ENCODE measurements at regions not wholly inside any gene's neighbourhood (a gene's known extent, or its start where the extent isn't known, plus 50 kb on each side); places are given as distances from the start of the nearest gene placed in this dataset.
"Not testable (repeated sequence)": the region's sequence is repeated elsewhere in the genome, so short reads cannot be mapped to it uniquely, and the experiment has no call there.

DNA sequence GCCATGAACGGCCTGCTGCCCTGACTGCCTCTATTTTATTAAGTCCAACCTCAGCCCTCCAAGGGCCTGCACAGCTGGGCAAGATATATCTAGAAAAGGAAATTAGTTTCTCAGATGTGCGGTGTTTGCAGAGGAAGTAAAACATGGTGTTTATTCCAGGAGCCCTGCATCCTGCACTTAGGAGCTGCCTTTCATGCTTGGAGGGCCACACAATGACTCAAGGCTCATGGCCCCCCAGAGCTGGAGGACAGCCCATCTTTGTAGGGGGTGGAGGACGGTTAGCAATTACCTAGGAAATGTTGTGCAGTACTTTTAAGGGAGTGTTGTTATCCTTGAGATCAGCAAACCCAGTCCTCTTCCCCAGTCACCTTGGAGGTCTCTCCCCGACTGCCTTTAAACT lies 80.5 kb downstream of the COPRS start:
- Histone ChIP-seq H2AFZ (no peak overlapping the region), H3K79me2 (no peaks in the 10 kb centered on the region), H3K9me2 (replicated peaks; ENCODE audit: insufficient read depth) (no peaks in the 10 kb centered on the region), H3K4me2 (no peak overlapping the region), H3K36me3 (replicated peaks; ENCODE audit: insufficient read depth, low read depth) (no peaks in the 10 kb centered on the region), H3K27me3 (no peaks in the 10 kb centered on the region), H3K27ac (no peak overlapping the region), H3K4me1 (ENCODE audit: insufficient read depth) (no peaks in the 10 kb centered on the region), H3K9me3 (ENCODE audit: low read depth) (no peaks in the 10 kb centered on the region), H4K20me1 (ENCODE audit: insufficient read depth, poor library complexity, severe bottlenecking) (no peaks in the 10 kb centered on the region), H3K4me3 (no peak overlapping the region)
- WGBS (ENCODE audit: low lambda C conversion rate, missing lambda C conversion rate) = 64% methylated on average over 4 of the region's 4 CpGs
- no peak for DNase-seq (ENCODE audit: low spot score)
- TF ChIP-seq EZH2phosphoT487 (IDR thresholded peaks at IDR 0.05; ENCODE audit: low read depth, severe bottlenecking, unreplicated experiment) (no peak), EZH2 (IDR thresholded peaks at IDR 0.05; ENCODE audit: borderline replicate concordance) (no peak), CTCF (IDR thresholded peaks at IDR 0.05; ENCODE audit: poor library complexity) (no peak)

- H3K4me3 ChIP-seq; H3K4me2 ChIP-seq; H2AFZ ChIP-seq; H3K4me1 ChIP-seq (ENCODE audit: insufficient read depth); H3K9me3 ChIP-seq (ENCODE audit: low read depth); H3K27me3 ChIP-seq; H3K36me3 ChIP-seq (replicated peaks; ENCODE audit: insufficient read depth, low read depth); H3K27ac ChIP-seq; H3K9me2 ChIP-seq (replicated peaks; ENCODE audit: insufficient read depth); H3K79me2 ChIP-seq; DNase-seq (ENCODE audit: low spot score); H4K20me1 ChIP-seq (ENCODE audit: insufficient read depth, poor library complexity, severe bottlenecking): not testable (repeated sequence)
- WGBS (ENCODE audit: low lambda C conversion rate, missing lambda C conversion rate) = 99% methylated on average over 3 of the region's 3 CpGs
Observed at GRCh38 chr17:31771328-31771727, 87.7 kb downstream of the COPRS start.

DNA sequence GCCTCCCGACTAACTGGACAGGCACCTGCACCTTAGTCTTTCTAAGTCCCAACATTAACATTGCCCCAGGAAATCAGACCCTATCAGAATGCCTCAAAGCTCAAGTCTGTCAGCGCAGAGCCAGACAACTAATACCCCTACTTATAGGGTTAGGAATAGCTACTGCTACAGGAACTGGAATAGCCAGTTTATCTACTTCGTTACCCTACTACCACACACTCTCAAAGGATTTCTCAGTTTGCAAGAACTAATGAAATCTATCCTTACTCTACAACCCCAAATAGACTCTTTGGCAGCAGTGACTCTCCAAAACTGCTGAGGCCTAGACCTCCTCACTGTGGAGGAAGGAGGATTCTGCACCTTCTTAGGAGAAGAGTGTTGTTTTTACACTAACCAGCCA lies 88.5 kb downstream of the COPRS start:
- not testable (repeated sequence) for H3K4me3 ChIP-seq; H3K9me2 ChIP-seq (replicated peaks; ENCODE audit: insufficient read depth); H4K20me1 ChIP-seq (ENCODE audit: insufficient read depth, poor library complexity, severe bottlenecking); H2AFZ ChIP-seq; H3K27ac ChIP-seq; H3K4me2 ChIP-seq; H3K36me3 ChIP-seq (replicated peaks; ENCODE audit: insufficient read depth, low read depth); H3K27me3 ChIP-seq; H3K79me2 ChIP-seq; DNase-seq (ENCODE audit: low spot score); H3K4me1 ChIP-seq (ENCODE audit: insufficient read depth); H3K9me3 ChIP-seq (ENCODE audit: low read depth)
- 74% methylated on average over 3 of the region's 3 CpGs for WGBS (ENCODE audit: low lambda C conversion rate, missing lambda C conversion rate)

GRCh38 chr17:31761836-31762510 lies 97.1 kb downstream of the COPRS start:
- not testable (repeated sequence) for H3K4me2 ChIP-seq; DNase-seq (ENCODE audit: low spot score); H3K79me2 ChIP-seq; H3K4me1 ChIP-seq (ENCODE audit: insufficient read depth); H3K27ac ChIP-seq; H2AFZ ChIP-seq; H4K20me1 ChIP-seq (ENCODE audit: insufficient read depth, poor library complexity, severe bottlenecking); H3K9me3 ChIP-seq (ENCODE audit: low read depth); H3K36me3 ChIP-seq (replicated peaks; ENCODE audit: insufficient read depth, low read depth); H3K9me2 ChIP-seq (replicated peaks; ENCODE audit: insufficient read depth); H3K27me3 ChIP-seq; H3K4me3 ChIP-seq
- WGBS (ENCODE audit: low lambda C conversion rate, missing lambda C conversion rate) = 95% methylated on average over 7 of the region's 7 CpGs

GRCh38 chr17:31758646-31759045 lies 100.4 kb downstream of the COPRS start:
- 100% methylated on average over 1 of the region's 1 CpG for WGBS (ENCODE audit: low lambda C conversion rate, missing lambda C conversion rate)
- Histone ChIP-seq H3K9me2 (replicated peaks; ENCODE audit: insufficient read depth) (no peaks in the 10 kb centered on the region), H3K27ac (no peak overlapping the region), H3K4me1 (ENCODE audit: insufficient read depth) (peaks cover 8% of the 10 kb centered on the region), H3K4me2 (no peak overlapping the region), H3K27me3 (no peaks in the 10 kb centered on the region), H4K20me1 (ENCODE audit: insufficient read depth, poor library complexity, severe bottlenecking) (no peaks in the 10 kb centered on the region), H3K36me3 (replicated peaks; ENCODE audit: insufficient read depth, low read depth) (no peaks in the 10 kb centered on the region), H3K79me2 (no peaks in the 10 kb centered on the region), H3K4me3 (no peak overlapping the region), H3K9me3 (ENCODE audit: low read depth) (no peaks in the 10 kb centered on the region), H2AFZ (no peak overlapping the region)
- no peak for TF ChIP-seq EZH2 (IDR thresholded peaks at IDR 0.05; ENCODE audit: borderline replicate concordance)
- TF ChIP-seq CTCF (IDR thresholded peaks at IDR 0.05; ENCODE audit: poor library complexity) = no peak
- no peak for TF ChIP-seq EZH2phosphoT487 (IDR thresholded peaks at IDR 0.05; ENCODE audit: low read depth, severe bottlenecking, unreplicated experiment)
- no peak for DNase-seq (ENCODE audit: low spot score)

All from hepatocyte (in vitro differentiated cells).